Cerebellar nuclear complex (tissue), 1 donor: ENCODE measurements at regions not wholly inside any gene's neighbourhood (a gene's known extent, or its start where the extent isn't known, plus 50 kb on each side); places are given as distances from the start of the nearest gene placed in this dataset.
"Not testable (repeated sequence)": the region's sequence is repeated elsewhere in the genome, so short reads cannot be mapped to it uniquely, and the experiment has no call there.

Experiments
- DNase-seq, 2 experiments: peaks; one replicate each; lab custom pipeline; 2025; lab: John Stamatoyannopoulos, UW

GRCh38 chr2:219832904-219833303 lies 205.5 kb downstream of the SLC4A3 start:
- DNase-seq, result no peak

GRCh38 chr2:219835493-219835892 lies 208.1 kb downstream of the SLC4A3 start:
- no peak for DNase-seq

- no peak for DNase-seq
Measured at GRCh38 chr2:219836647-219837177, 209.3 kb downstream of the SLC4A3 start.

GRCh38 chr2:219844401-219845091 lies 217.1 kb downstream of the SLC4A3 start:
- DNase-seq, result no peak

GRCh38 chr2:219848882-219849281 lies 221.5 kb downstream of the SLC4A3 start:
- DNase-seq, result no peak

GRCh38 chr2:219851169-219851568 lies 223.7 kb downstream of the SLC4A3 start:
- no peak for DNase-seq

- DNase-seq, result no peak
Measured at GRCh38 chr2:219851801-219852481, 224.5 kb downstream of the SLC4A3 start.

GRCh38 chr2:219852626-219853025 lies 225.2 kb downstream of the SLC4A3 start:
- DNase-seq, result no peak

- DNase-seq, result no peak
Measured at GRCh38 chr2:219856602-219857001, 229.2 kb downstream of the SLC4A3 start.

GRCh38 chr2:219857751-219858150 lies 230.3 kb downstream of the SLC4A3 start:
- DNase-seq, result no peak

GRCh38 chr2:219861307-219861706 lies 233.9 kb downstream of the SLC4A3 start:
- no peak for DNase-seq

- no peak for DNase-seq
Measured at GRCh38 chr2:219864154-219864553, 236.7 kb downstream of the SLC4A3 start.

GRCh38 chr2:219868635-219869034 lies 241.2 kb downstream of the SLC4A3 start:
- no peak for DNase-seq

- no peak for DNase-seq
Measured at GRCh38 chr2:219870041-219870440, 242.6 kb downstream of the SLC4A3 start.

GRCh38 chr2:219871351-219871750 lies 243.9 kb downstream of the SLC4A3 start:
- DNase-seq, result no peak

- no peak for DNase-seq
Measured at GRCh38 chr2:219875036-219875435, 247.6 kb downstream of the SLC4A3 start.

GRCh38 chr2:219875986-219876385 lies 248.6 kb downstream of the SLC4A3 start:
- DNase-seq, result not testable (repeated sequence)

GRCh38 chr2:219876931-219877330 lies 249.5 kb downstream of the SLC4A3 start:
- no peak for DNase-seq

- no peak for DNase-seq
Measured at GRCh38 chr2:219877728-219878127, 250.3 kb downstream of the SLC4A3 start.

- no peak for DNase-seq
Measured at GRCh38 chr2:219878516-219878915, 251.1 kb downstream of the SLC4A3 start.

- no peak for DNase-seq
Measured at GRCh38 chr2:219881851-219882250, 254.4 kb downstream of the SLC4A3 start.

- no peak for DNase-seq
Measured at GRCh38 chr2:219886615-219887014, 259.2 kb downstream of the SLC4A3 start.

- DNase-seq, result no peak
Measured at GRCh38 chr2:219887870-219888269, 260.4 kb downstream of the SLC4A3 start.
